Ovary (tissue), 7 donors: ENCODE measurements at regions not wholly inside any gene's neighbourhood (a gene's known extent, or its start where the extent isn't known, plus 50 kb on each side); places are given as distances from the start of the nearest gene placed in this dataset.

ENCODE experiments used
- DNase-seq, 5 donors: peaks; one replicate each; pipeline ENCODE4 v3.0.0-alpha.2; 2019 to 2020
- H3K27ac ChIP-seq, 2 donors: fragments of 200-600 bp; one replicate each; pipeline versions ENCODE4 v1.5.1 to v1.8.0; 2019 to 2022
- H3K27me3 ChIP-seq: fragments of 200-600 bp; one replicate; pipeline ENCODE4 v1.8.0; 2022
- H3K36me3 ChIP-seq: fragments of 200-600 bp; sonication (generic); one replicate; pipeline ENCODE4 v1.5.1; 2019
- H3K4me1 ChIP-seq: one replicate; pipeline ENCODE4 v1.8.1; 2013; ENCODE audit warnings: mild to moderate bottlenecking, moderate library complexity; ENCODE audit not compliant: insufficient read depth
- H3K4me3 ChIP-seq: fragments of 200-600 bp; sonication (generic); one replicate; pipeline ENCODE4 v1.5.1; 2017
- H3K9me3 ChIP-seq, 2 donors: fragments of 200-600 bp in 1 of 2; sonication (generic) in 1 of 2; one replicate each; pipeline versions ENCODE4 v1.5.1 to v1.8.1; 2013 to 2019; ENCODE audit warnings: mild to moderate bottlenecking in 1 of 2, moderate library complexity in 1 of 2
- EP300 ChIP-seq: sonication (generic); formaldehyde crosslinking; IDR thresholded peaks from one replicate; pipeline ENCODE4 v1.6.1; 2017; ENCODE audit warnings: antibody characterized with exemption
- POLR2A ChIP-seq: fragments of 450-650 bp; IDR thresholded peaks from one replicate; pipeline ENCODE4 v1.6.1; 2017; ENCODE audit warnings: antibody characterized with exemption, mild to moderate bottlenecking, moderate library complexity
- WGBS, 3 donors: extraction: QIAGEN DNeasy Blood & Tissue Kit in 1 of 3; methylation state at CpG; one replicate each; pipeline versions ENCODE4 v1.1.5 to v1.1.7; 2013 to 2017; 5-methylcytosine and 5-hydroxymethylcytosine counted together
- intact Hi-C, 4 donors: fragments of 100-400 bp; cut with DNase I; formaldehyde crosslinking; loops; one replicate each; pipeline versions ENCODE4 v1.11.0 to v1.15.1; 2022 to 2023
- TF ChIP-seq, protein P1 (sequence below), 3 donors: fragments of 450-650 bp in 2 of 3; fragments of 200-600 bp in 1 of 3; IDR thresholded peaks; one replicate each; pipeline versions ENCODE4 v1.5.1 to v1.8.0; 2016 to 2022; ENCODE audit warnings: antibody characterized with exemption in 3 of 3, mild to moderate bottlenecking in 1 of 3
- donor health status: DM: no; HTN: no; CAD: no; lungs with moderate emphysema.
- donor health status: DM: no; HTN: no; CAD: no.
- donor health status: Bipolar disorder and iron deficiency.
- donor health status: DM: no; HTN: no; CAD: no.
- donor health status: DM: yes; HTN: yes; CAD: no.

DNA sequence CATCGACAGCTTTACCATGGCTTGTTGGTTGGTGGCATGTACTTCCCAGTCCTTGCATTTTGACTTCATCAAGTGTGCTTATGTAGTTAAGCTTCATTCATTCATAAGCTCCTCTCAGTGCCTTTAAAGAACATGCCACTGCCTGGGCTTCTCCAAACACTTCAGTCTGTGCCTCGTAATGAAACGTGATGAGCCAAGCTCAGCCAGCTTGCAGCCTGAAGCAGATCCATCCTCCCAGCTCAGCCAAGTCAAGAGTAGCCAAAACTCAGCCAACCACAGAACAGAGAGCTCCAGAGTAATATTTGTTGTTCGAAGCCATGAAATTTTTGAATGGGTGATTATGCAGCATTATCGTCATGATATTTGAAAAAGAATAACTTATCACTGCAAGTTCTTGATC is 989.7 kb downstream of the EFNB2 start:
- H3K4me3 ChIP-seq = no peak overlapping the region
- WGBS, 3 donors = 65 to 82% (median 67%) methylated on average over 5 of the region's 5 CpGs
- H3K36me3 ChIP-seq = no peaks in the 10 kb centered on the region
- H3K4me1 ChIP-seq = no peaks in the 10 kb centered on the region
- no peaks in the 10 kb centered on the region for H3K9me3 ChIP-seq
- intact Hi-C loops = no loop called here
- TF ChIP-seq POLR2A (no peak), EP300 (no peak)
- TF ChIP-seq, protein P1, sequence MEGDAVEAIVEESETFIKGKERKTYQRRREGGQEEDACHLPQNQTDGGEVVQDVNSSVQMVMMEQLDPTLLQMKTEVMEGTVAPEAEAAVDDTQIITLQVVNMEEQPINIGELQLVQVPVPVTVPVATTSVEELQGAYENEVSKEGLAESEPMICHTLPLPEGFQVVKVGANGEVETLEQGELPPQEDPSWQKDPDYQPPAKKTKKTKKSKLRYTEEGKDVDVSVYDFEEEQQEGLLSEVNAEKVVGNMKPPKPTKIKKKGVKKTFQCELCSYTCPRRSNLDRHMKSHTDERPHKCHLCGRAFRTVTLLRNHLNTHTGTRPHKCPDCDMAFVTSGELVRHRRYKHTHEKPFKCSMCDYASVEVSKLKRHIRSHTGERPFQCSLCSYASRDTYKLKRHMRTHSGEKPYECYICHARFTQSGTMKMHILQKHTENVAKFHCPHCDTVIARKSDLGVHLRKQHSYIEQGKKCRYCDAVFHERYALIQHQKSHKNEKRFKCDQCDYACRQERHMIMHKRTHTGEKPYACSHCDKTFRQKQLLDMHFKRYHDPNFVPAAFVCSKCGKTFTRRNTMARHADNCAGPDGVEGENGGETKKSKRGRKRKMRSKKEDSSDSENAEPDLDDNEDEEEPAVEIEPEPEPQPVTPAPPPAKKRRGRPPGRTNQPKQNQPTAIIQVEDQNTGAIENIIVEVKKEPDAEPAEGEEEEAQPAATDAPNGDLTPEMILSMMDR (IDR thresholded peaks at IDR 0.05) = no peak
- no peaks in the 10 kb centered on the region for H3K27me3 ChIP-seq
- no peak overlapping the region for H3K27ac ChIP-seq
- DNase-seq = no peak

DNA sequence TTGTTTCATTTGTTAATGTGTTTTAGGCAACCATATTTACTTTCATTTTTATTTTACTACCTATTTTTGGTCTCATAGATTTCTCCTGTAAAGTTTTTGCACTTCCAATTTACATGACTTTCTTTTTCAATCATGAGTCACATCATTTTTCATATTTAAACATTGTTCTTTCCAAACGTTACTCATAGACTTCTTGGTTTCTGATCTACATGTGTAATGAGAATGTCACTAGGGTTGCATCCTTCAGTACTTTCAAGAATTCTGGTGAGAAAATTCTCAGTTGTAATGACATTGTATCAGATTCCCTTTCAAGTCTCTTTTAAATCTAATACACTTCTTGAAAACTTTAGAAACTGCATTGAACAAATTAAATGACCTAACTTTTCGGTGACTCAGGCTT is 991.7 kb downstream of the EFNB2 start:
- DNase-seq = no peak
- H3K4me3 ChIP-seq = no peak overlapping the region
- intact Hi-C loops = no loop called here
- H3K27me3 ChIP-seq = no peaks in the 10 kb centered on the region
- no peaks in the 10 kb centered on the region for H3K9me3 ChIP-seq
- no peaks in the 10 kb centered on the region for H3K4me1 ChIP-seq
- H3K27ac ChIP-seq = no peak overlapping the region
- no peak for TF ChIP-seq EP300
- TF ChIP-seq POLR2A = no peak
- TF ChIP-seq, protein P1 (IDR thresholded peaks at IDR 0.05) = no peak
- no peaks in the 10 kb centered on the region for H3K36me3 ChIP-seq
- WGBS, 3 donors = 74 to 77% (median 77%) methylated on average over 2 of the region's 2 CpGs

GRCh38 chr13:105541565-105541964 is 993.9 kb downstream of the EFNB2 start:
- intact Hi-C loops = no loop called here
- H3K4me3 ChIP-seq = no peak overlapping the region
- DNase-seq = no peak
- TF ChIP-seq, protein P1 (IDR thresholded peaks at IDR 0.05) = no peak
- TF ChIP-seq POLR2A (no peak), EP300 (no peak)
- H3K4me1 ChIP-seq = no peaks in the 10 kb centered on the region
- WGBS, 3 donors = 80 to 88% (median 82%) methylated on average over 2 of the region's 2 CpGs
- no peaks in the 10 kb centered on the region for H3K9me3 ChIP-seq
- no peak overlapping the region for H3K27ac ChIP-seq
- H3K27me3 ChIP-seq = no peaks in the 10 kb centered on the region
- no peaks in the 10 kb centered on the region for H3K36me3 ChIP-seq

DNA sequence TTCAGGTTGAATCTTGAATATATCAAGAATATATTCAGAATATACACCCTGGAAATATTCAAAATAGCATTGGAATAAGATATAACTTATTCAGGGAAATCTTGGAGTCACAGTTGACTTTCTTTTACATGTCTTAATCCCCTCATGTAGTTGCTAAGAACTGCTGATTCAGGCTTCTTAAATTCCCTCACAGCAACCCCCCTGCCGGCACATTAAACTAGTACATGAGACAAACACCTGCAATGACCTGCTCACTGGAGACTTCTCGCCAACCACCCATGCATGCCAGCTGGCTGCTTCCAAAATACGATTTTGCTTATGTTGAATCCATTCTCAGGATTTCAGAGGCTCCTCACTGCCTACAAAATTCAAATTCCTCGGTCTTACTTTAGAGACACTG is 997.1 kb downstream of the EFNB2 start:
- 79 to 86% (median 83%) methylated on average over 4 of the region's 4 CpGs for whole genome bisulfite sequencing, 3 donors
- no peak overlapping the region for H3K4me3 ChIP-seq
- no peaks in the 10 kb centered on the region for H3K4me1 ChIP-seq
- no peaks in the 10 kb centered on the region for H3K9me3 ChIP-seq
- no peak overlapping the region for H3K27ac ChIP-seq
- no peaks in the 10 kb centered on the region for H3K27me3 ChIP-seq
- intact Hi-C loops = no loop called here
- DNase-seq = no peak
- TF ChIP-seq EP300 (no peak), POLR2A (no peak)
- TF ChIP-seq, protein P1 (IDR thresholded peaks at IDR 0.05) = no peak
- no peaks in the 10 kb centered on the region for H3K36me3 ChIP-seq

DNA sequence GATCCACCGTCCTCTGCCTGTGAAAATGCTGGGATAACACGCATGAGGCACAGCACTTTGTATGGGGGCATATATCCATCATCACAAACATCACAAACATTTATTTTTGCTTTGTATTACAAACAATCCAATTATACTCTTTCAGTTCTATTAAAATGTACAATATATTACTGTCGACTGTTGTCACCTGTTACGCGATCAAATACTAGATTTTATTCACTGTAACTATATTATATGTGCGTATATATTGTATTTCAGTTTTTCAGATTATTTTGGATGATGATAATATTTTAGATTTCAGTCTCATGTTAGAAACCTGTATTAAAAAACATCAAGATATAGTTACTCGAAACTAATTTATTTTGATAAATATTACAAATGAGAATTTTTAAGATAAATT is 998.3 kb downstream of the EFNB2 start:
- Histone ChIP-seq H3K27ac (no peak overlapping the region), H3K27me3 (no peaks in the 10 kb centered on the region), H3K4me3 (no peak overlapping the region), H3K4me1 (no peaks in the 10 kb centered on the region), H3K36me3 (no peaks in the 10 kb centered on the region), H3K9me3 (no peaks in the 10 kb centered on the region)
- DNase-seq = no peak
- 69 to 84% (median 70%) methylated on average over 7 of the region's 7 CpGs for WGBS, 3 donors
- intact Hi-C loops = no loop called here
- TF ChIP-seq EP300 (no peak), POLR2A (no peak)
- TF ChIP-seq, protein P1 (IDR thresholded peaks at IDR 0.05) = no peak
